GM18526 (cell line): ENCODE measurements at regions not wholly inside any gene's neighbourhood (a gene's known extent, or its start where the extent isn't known, plus 50 kb on each side); places are given as distances from the start of the nearest gene placed in this dataset.

Experiments
- POLR2A ChIP-seq: IDR thresholded peaks from 3 replicates; pipeline ENCODE4 v1.6.1; 2011; ENCODE audit not compliant: insufficient read length; ENCODE audit errors: extremely low read depth

DNA sequence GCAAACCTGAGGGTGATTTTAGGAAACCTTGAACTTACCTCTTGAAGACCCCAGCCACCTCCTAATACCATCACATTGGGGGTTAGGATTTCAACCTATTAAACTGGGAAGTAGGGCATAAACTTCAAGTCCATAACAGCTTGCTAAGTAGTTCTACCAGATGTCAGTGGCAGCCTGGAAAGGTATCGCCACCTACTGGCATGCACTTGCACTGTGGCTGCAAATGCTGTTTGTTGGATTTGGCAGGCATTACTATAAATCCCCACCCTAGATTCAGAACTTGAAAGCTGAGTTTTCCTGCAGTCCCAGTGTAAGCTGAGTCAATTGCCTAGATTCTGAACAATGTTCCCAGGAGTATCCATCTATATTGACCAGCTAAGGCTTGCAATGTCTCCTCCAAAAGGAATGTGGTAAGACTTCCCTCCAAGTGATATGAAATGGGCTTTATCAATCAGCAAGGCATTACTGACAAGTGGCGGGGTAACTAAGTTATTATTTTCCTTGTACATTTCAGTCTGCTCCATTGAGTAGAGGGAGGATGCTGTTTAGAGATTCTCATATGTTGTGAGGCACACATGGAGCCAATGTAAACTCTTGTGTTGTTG, 474.5 kb downstream of the PTPRC start:
- TF ChIP-seq POLR2A = no peak

DNA sequence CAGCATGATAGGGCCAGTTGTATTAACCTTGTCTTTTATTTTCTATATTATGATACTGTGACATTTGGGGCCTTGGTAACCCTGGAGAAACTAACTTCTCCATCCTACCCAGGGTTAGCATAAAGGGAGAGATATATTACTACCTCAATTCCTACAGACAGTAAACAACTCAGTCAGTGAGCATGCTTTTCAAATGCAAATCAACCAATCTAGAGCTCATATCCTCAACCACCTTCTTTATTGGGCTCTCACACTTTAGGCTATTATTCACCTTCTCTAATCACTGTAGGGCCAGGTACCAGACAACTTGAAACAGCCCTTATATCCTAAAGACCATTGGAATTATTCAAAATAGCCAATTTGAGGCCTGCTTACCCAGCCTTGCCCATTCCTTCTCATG, 477.6 kb downstream of the PTPRC start:
- TF ChIP-seq POLR2A = no peak

DNA sequence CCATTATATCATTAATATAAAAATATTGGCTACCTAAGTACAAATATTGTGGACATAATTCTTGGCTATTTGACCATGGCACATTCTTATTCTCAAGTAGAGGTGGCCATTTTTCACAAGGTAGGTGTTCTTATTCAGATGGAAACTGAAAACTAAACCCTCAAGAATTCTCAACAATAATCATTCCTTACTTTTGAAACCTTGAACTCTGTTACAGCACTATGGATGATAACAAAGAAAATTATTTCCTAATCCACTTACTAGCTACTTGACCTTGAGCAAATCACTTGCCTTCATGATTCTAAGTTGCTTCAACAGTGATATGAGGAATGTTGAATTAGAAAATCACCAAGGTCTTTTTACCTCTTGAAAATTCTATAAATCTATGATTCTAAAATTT, 482.2 kb downstream of the PTPRC start:
- TF ChIP-seq POLR2A = no peak

DNA sequence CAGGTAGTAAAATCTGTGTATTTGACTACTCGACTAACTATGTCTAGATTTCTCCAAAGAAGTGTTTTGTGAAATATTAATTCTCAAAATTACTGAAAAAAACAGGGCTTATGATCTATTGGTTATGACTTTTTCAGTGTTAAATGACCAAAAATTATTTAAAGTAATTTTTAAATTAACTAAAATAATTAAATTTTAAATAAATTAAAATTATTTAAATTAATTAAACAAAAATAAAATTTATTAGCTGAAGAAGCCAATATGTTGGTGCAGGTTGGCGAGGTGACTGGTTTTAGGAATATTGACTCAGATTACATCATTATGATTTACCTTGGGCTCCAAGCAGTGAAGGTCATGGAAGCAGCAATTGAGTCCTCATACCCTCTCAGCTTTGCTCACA, 483.2 kb downstream of the PTPRC start:
- TF ChIP-seq POLR2A = no peak

DNA sequence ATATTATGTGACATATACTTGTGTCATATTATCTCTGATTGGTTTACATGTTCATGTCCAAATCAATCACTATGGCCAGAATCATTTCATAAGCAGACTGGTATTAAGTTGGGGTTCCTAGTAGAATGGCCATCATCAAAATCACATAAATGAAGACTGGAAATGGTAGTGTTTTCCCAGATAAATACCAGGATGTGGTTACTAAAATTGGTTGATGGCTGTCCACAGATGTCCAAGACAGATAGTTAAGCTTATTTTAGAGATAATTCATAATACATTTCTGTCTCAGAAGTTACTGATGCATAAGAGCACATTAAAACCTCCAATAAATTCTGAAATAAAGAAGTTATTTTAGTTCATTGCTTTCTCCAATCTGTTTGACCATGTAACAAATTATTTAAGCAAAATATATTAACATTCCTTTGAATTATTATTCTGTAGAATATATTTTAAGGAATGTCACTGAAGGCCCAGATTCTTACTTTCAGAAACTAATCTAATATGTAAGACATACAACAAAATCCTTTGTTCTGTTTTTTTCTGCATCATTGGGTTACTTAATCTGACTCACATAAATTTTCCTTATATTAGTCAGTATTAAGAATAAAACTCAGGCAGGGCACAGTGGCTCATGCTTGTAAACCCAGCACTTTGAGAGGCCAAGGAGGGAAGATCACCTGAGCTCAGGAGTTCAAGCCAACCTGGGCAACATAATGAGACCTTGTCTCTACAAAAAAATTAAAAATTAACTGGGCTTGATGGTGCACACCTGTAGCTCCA, 483.9 kb downstream of the PTPRC start:
- no peak for TF ChIP-seq POLR2A

DNA sequence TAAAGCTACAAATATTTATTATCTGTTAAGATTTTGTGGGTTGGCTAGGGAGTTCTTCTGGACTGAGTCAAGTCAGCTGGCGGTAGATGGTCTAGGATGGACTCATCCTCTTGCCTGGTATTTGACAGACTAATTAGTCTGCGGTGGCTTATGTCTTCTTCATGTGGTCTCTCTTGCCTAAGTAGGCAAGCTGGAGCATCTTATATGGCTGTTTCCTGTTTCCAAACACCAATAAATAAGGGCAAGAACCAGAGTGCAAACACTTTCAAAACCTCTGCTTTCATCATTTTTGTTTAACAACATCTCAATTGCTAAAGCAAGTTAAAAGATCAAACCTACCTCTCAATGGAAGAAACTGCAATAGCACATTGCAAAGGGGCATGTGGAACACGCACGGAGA, 484.8 kb downstream of the PTPRC start:
- no peak for TF ChIP-seq POLR2A

DNA sequence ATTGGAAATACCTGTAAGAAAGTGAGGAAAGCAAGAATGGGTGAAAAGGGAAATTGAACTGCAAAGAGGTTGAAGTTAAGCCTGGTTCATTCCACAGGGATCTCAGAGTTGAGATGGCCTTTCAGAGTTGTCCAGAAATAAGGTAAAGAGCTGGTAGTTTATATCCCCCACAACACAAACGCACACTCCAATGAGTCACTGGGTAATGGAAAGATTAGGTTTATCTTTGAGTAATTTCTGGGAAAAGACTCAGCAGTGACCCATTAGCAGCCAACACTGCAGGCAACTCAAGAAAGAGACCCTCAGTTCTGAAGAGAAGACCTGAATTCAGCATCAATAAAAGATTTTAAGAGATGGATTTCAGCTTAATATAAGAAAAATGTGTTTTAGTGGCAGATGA, 485.5 kb downstream of the PTPRC start:
- no peak for TF ChIP-seq POLR2A

DNA sequence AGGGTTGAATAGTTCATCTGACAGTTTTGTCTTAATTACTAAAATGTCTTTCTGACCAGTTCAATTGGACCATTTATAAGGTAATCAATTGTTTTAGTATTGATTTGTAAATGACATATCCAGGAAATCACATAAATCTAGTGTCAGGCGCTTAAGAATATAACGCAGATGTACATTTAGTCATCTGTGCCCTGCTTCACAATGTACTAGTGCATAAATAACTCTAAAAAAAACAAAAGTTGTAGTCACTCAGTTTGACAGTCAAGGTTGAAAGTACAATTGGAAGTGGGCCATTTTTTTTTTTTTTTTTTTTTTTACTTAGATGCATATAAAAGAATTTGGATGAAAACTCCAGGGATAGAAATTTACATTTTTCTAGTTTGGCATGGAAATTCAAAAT, 490.4 kb downstream of the PTPRC start:
- no peak for TF ChIP-seq POLR2A

DNA sequence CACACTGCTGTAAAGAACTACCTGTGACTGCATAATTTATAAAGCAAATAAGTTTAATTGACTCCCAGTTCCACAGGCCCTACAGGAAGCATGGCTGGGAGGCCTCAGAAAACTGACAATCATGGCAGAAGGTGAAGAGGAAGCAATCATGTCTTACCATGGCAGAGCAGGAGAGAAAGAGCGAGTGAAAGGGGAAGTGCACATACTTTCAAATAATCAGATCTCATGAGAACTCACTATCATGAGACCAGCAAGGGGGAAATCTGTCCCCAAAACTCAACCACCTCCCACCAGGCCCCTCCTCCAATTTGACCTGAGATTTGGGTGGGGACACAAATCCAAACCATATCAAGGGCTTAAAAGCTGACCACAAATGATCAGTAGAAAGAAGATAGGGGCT, 493.2 kb downstream of the PTPRC start:
- no peak for TF ChIP-seq POLR2A

DNA sequence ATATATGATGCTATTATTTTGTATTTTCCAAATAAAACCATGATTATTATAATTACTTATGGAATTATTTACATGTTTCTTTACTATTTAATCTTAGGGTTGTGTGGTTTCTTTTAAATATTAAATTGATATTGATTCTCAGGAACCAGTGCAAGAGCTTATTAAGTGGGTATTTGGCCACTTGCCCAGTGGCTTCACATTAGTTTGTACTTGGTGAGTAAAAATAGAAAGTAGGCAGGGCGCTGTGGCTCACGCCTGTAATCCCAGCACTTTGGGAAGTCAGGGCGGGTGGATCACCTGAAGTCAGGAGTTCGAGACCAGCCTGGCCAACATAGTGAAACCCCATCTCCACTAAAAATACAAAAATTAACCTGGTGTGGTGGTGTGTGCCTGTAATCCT, 497.1 kb downstream of the PTPRC start:
- TF ChIP-seq POLR2A = no peak

DNA sequence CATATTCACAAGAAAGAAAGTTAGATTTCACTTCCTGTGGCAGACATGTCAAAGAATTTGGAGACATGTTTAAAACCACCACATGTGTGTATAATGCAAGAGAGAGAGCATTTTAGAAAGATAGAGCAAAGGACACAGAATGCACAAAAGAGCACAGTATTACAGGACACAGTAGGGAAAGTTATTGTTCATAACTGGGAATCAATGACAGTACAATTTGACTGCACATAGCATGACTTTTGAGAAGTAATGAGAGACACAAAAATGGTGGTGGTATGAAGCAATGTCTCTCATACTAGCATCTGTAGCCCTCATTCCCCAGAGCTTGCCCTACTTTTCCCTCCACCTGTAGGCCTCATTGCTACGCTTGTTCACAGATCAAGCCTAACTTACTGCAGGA, 499.2 kb downstream of the PTPRC start:
- no peak for TF ChIP-seq POLR2A

DNA sequence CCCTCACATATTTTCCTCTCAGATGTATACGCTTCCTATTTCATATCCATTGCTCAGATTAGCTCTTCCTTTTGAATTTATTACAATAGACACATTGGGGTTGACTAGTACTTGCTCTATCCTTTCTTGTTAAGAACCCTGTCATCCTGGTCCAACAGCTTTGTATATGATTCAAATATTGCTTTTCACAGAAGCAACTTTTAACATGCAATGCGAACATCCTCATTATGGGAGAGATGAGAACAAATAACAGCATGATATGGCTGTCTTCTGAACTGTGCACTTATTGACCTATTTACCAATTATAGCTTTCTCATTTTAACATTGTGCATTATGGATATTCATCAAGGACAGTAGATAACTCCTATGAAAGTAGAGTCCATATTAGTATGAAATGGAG, 510.8 kb downstream of the PTPRC start:
- TF ChIP-seq POLR2A = no peak

DNA sequence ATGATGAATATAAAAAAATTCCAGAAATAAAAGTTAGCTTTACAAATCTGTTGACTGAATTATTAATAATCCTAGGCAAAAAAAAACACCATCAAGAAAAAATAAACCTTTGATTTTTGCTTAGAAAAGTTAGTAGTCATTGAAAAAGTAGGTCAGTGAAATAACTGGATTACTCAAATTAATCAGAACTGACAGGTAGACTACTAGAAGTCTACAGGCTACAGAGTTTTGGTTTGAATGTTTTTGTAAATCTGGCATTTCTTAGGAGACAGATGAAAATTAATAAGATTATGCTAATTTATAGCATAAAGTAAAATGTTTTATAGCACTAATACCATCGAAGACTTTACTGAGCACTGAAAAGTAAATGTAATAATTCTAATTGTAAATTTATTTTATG, 511.9 kb downstream of the PTPRC start:
- TF ChIP-seq POLR2A = no peak

DNA sequence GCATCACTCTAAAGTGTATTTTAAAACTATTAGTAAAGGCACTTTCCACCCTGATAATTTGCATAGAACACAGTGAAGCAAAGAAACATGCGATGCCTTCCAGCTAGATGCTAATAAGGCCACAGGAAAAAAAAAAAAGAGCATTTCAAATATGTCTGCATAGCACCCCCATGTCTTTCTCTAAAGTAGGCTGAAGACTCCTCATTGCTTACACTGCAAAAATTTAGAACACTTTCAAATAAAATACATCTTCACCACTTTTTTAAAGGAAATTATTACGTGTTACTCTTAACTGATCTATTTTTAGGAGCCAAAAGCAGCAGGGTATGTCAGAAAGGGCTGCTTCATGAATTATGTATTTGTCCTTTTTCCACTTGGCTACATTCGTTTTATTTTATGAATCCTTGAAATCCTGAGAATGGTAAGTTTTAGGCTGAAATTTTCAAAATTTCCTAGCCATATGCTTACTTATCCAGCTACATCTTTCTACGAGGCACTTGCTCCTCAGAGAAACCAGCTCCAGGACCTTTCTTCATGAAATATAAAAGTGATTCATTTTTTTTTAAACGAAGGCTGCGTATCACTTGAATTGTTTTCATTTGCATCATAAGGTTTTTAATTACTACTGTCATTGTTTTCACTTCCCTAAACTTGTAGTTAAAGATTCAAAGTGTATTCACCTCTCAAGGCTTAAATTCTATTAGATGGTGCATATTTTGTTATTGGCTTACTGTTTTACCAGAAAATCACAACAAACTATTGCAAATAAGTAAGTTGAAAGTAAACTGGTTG, 513.0 kb downstream of the PTPRC start:
- TF ChIP-seq POLR2A = no peak

DNA sequence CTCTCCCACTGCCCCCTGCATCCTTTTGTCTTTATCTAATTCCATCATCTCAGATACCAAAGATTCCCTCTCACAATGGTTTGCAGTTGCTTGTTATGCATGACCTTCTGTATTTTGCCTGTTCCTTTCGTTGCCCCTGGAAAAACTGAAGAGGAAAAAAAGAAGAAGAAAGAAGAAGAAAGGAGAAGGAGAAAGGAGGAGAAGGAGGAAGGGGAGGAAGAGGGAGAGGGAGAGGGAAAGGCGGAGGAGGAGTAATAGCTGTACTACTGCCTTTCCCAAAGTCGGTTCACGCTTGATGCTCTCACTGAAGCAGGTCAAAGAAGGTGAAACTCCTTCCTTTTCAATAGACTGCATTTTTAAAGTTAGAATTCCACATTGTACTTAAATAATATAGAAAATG, 513.8 kb downstream of the PTPRC start:
- TF ChIP-seq POLR2A = no peak
